Dendritic cell treated with granulocyte-macrophage colony-stimulating factor and Interleukin-4, amounts not matched to agents 40 ng/mL and 50 ng/mL, for 4 days (primary cell): ENCODE measurements at regions not wholly inside any gene's neighbourhood (a gene's known extent, or its start where the extent isn't known, plus 50 kb on each side); places are given as distances from the start of the nearest gene placed in this dataset.
"Not testable (repeated sequence)": the region's sequence is repeated elsewhere in the genome, so short reads cannot be mapped to it uniquely, and the experiment has no call there.

Source experiments
- H3K27ac Mint-ChIP-seq: one replicate; pipeline ENCODE4 v1.8.0; 2022; ENCODE audit warnings: mild to moderate bottlenecking, mixed read lengths
- H3K27me3 Mint-ChIP-seq: one replicate; pipeline ENCODE4 v1.8.0; 2022; ENCODE audit warnings: mild to moderate bottlenecking, mixed read lengths
- H3K36me3 Mint-ChIP-seq: one replicate; pipeline ENCODE4 v1.8.0; 2022; ENCODE audit warnings: low read depth, mixed read lengths
- H3K4me1 Mint-ChIP-seq: one replicate; pipeline ENCODE4 v1.8.0; 2022; ENCODE audit warnings: low read depth, mixed read lengths
- H3K4me3 Mint-ChIP-seq: one replicate; pipeline ENCODE4 v1.8.0; 2022; ENCODE audit warnings: mild to moderate bottlenecking, moderate library complexity, mixed read lengths
- H3K9me3 Mint-ChIP-seq: one replicate; pipeline ENCODE4 v1.8.0; 2022; ENCODE audit warnings: mixed read lengths
- intact Hi-C: fragments of 100-400 bp; cut with micrococcal nuclease; formaldehyde crosslinking; loops from one replicate; pipeline ENCODE4 v1.15.0; 2022

GRCh38 chr9:80707120-80707519 is 982.2 kb downstream of the TLE1 start:
- no peaks in the 10 kb centered on the region for H3K36me3 Mint-ChIP-seq
- intact Hi-C loops: no loop called here
- H3K4me3 Mint-ChIP-seq: no peak overlapping the region
- no peaks in the 10 kb centered on the region for H3K4me1 Mint-ChIP-seq
- H3K27ac Mint-ChIP-seq: no peak overlapping the region
- H3K9me3 Mint-ChIP-seq: peaks cover 58% of the 10 kb centered on the region
- no peaks in the 10 kb centered on the region for H3K27me3 Mint-ChIP-seq

GRCh38 chr9:80701061-80701460 is 988.3 kb downstream of the TLE1 start:
- Mint-ChIP-seq H3K9me3 (peaks cover 14% of the 10 kb centered on the region), H3K4me3 (no peak overlapping the region), H3K27ac (no peak overlapping the region), H3K27me3 (no peaks in the 10 kb centered on the region), H3K4me1 (no peaks in the 10 kb centered on the region), H3K36me3 (no peaks in the 10 kb centered on the region)
- intact Hi-C loops: no loop called here

GRCh38 chr9:80699511-80699998 is 989.8 kb downstream of the TLE1 start:
- Mint-ChIP-seq H3K36me3 (no peaks in the 10 kb centered on the region), H3K4me1 (no peaks in the 10 kb centered on the region), H3K9me3 (peaks cover 9% of the 10 kb centered on the region), H3K27me3 (no peaks in the 10 kb centered on the region), H3K4me3 (no peak overlapping the region), H3K27ac (no peak overlapping the region)
- intact Hi-C loops: no loop called here

DNA sequence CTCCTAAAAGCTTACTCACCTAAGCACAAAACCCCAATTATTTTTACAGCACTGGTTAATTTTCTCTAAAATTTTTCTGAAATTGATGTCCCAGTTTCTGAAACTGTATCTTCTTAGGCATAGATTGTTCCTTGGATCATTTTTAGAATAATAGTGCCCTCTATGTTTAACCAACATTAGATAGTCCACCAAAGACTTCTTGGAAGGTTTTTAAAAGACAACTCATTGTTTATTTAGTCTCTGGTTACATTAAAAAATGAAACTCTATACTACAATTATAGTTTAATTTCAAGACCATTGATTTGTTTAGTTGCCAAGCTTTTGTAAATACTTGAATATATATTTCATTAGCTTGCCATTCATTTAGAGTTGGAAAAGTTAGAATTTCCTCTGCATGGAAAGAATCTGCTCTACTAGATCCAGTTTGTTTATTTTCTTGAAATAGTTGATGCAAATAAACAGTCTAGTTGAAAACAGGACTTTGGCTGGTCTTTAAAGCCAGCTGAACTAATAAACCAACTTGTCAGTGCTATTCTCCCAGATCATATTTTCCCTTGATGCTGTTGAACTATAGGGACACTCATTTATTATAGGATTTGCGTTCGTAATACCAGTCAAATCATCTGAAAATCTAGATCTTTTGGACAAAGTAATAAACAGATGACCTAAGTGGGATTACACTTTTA is 990.5 kb downstream of the TLE1 start:
- no peak overlapping the region for H3K4me3 Mint-ChIP-seq
- no peaks in the 10 kb centered on the region for H3K36me3 Mint-ChIP-seq
- no peaks in the 10 kb centered on the region for H3K27me3 Mint-ChIP-seq
- no peaks in the 10 kb centered on the region for H3K4me1 Mint-ChIP-seq
- no peak overlapping the region for H3K27ac Mint-ChIP-seq
- H3K9me3 Mint-ChIP-seq: peaks cover 16% of the 10 kb centered on the region
- intact Hi-C loops: no loop called here

GRCh38 chr9:80692751-80693150 is 996.6 kb downstream of the TLE1 start:
- no peak overlapping the region for H3K4me3 Mint-ChIP-seq
- no peaks in the 10 kb centered on the region for H3K27me3 Mint-ChIP-seq
- intact Hi-C loops: no loop called here
- no peaks in the 10 kb centered on the region for H3K36me3 Mint-ChIP-seq
- H3K4me1 Mint-ChIP-seq: peaks cover 5% of the 10 kb centered on the region
- H3K9me3 Mint-ChIP-seq: peaks cover 16% of the 10 kb centered on the region
- no peak overlapping the region for H3K27ac Mint-ChIP-seq

- no peaks in the 10 kb centered on the region for H3K36me3 Mint-ChIP-seq
- H3K4me3 Mint-ChIP-seq: no peak overlapping the region
- H3K27ac Mint-ChIP-seq: no peak overlapping the region
- no peaks in the 10 kb centered on the region for H3K27me3 Mint-ChIP-seq
- H3K9me3 Mint-ChIP-seq: peaks cover 16% of the 10 kb centered on the region
- intact Hi-C loops: no loop called here
- peaks cover 5% of the 10 kb centered on the region for H3K4me1 Mint-ChIP-seq
Measured at GRCh38 chr9:80691229-80691628, 998.1 kb downstream of the TLE1 start.

GRCh38 chr9:80690349-80690939 is 998.9 kb downstream of the TLE1 start:
- Mint-ChIP-seq H3K9me3 (peaks cover 16% of the 10 kb centered on the region), H3K4me1 (peaks cover 5% of the 10 kb centered on the region), H3K27me3 (no peaks in the 10 kb centered on the region), H3K27ac (no peak overlapping the region), H3K36me3 (no peaks in the 10 kb centered on the region), H3K4me3 (no peak overlapping the region)
- intact Hi-C loops: no loop called here

GRCh38 chr9:80679916-80680315 is 1009.4 kb downstream of the TLE1 start:
- intact Hi-C loops: loop anchor here (10.0 kb wide), 1 partner anchor 55 kb away; no protein-coding TSS in a partner anchor
- no peak overlapping the region for H3K27ac Mint-ChIP-seq
- H3K4me3 Mint-ChIP-seq: no peak overlapping the region
- H3K27me3 Mint-ChIP-seq: no peaks in the 10 kb centered on the region
- H3K4me1 Mint-ChIP-seq: no peaks in the 10 kb centered on the region
- no peaks in the 10 kb centered on the region for H3K36me3 Mint-ChIP-seq
- H3K9me3 Mint-ChIP-seq: no peaks in the 10 kb centered on the region

GRCh38 chr9:80678906-80679305 is 1010.4 kb downstream of the TLE1 start:
- intact Hi-C loops: loop anchor here (10.0 kb wide), 1 partner anchor 54 kb away; no protein-coding TSS in a partner anchor
- H3K4me1 Mint-ChIP-seq: no peaks in the 10 kb centered on the region
- H3K4me3 Mint-ChIP-seq: no peak overlapping the region
- no peaks in the 10 kb centered on the region for H3K27me3 Mint-ChIP-seq
- H3K27ac Mint-ChIP-seq: no peak overlapping the region
- no peaks in the 10 kb centered on the region for H3K9me3 Mint-ChIP-seq
- no peaks in the 10 kb centered on the region for H3K36me3 Mint-ChIP-seq

DNA sequence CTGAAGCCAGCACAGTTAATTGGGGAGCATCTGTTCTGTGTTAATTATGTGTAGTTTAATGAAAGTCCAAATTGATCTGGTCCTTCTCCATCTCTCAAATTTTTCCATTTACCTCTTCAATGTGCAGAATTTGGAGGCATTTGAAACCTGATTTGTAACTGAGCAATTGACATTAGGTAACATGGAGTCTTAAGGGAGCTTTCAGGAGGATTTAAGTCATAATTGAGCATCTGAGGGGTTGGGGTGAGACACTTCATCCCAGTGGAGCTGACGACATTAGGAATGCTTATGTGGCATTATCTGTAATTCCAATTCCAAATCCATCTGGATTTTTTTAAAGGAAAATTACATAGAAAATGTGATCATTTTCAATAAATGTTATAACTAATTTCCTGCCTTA is 1015.9 kb downstream of the TLE1 start:
- Mint-ChIP-seq H3K4me3 (no peak overlapping the region), H3K9me3 (peaks cover 21% of the 10 kb centered on the region), H3K27ac (no peak overlapping the region), H3K36me3 (no peaks in the 10 kb centered on the region), H3K27me3 (no peaks in the 10 kb centered on the region), H3K4me1 (no peaks in the 10 kb centered on the region)
- intact Hi-C loops: loop anchor here (10.0 kb wide), 1 partner anchor 49 kb away; no protein-coding TSS in a partner anchor

- Mint-ChIP-seq H3K27ac (no peak overlapping the region), H3K4me3 (no peak overlapping the region), H3K9me3 (peaks cover 44% of the 10 kb centered on the region), H3K27me3 (no peaks in the 10 kb centered on the region), H3K4me1 (peaks cover 13% of the 10 kb centered on the region), H3K36me3 (no peaks in the 10 kb centered on the region)
- intact Hi-C loops: no loop called here
Measured at GRCh38 chr9:80665479-80665878, 1023.9 kb downstream of the TLE1 start.

- Mint-ChIP-seq H3K4me3 (no peak overlapping the region), H3K36me3 (no peaks in the 10 kb centered on the region), H3K27me3 (no peaks in the 10 kb centered on the region), H3K9me3 (peaks cover 43% of the 10 kb centered on the region), H3K27ac (no peak overlapping the region), H3K4me1 (peaks cover 13% of the 10 kb centered on the region)
- intact Hi-C loops: no loop called here
Measured at GRCh38 chr9:80664327-80665210, 1024.8 kb downstream of the TLE1 start.

GRCh38 chr9:80659751-80660150 is 1029.6 kb downstream of the TLE1 start:
- intact Hi-C loops, H3K27me3 Mint-ChIP-seq, H3K4me3 Mint-ChIP-seq, H3K36me3 Mint-ChIP-seq, H3K27ac Mint-ChIP-seq: not testable (repeated sequence)
- peaks cover 39% of the 10 kb centered on the region for H3K9me3 Mint-ChIP-seq
- peaks cover 13% of the 10 kb centered on the region for H3K4me1 Mint-ChIP-seq

GRCh38 chr9:80651044-80651443 is 1038.3 kb downstream of the TLE1 start:
- Mint-ChIP-seq H3K27me3 (no peaks in the 10 kb centered on the region), H3K36me3 (no peaks in the 10 kb centered on the region), H3K9me3 (no peaks in the 10 kb centered on the region), H3K4me1 (no peaks in the 10 kb centered on the region), H3K4me3 (no peak overlapping the region), H3K27ac (no peak overlapping the region)
- intact Hi-C loops: no loop called here
